ENCODE measurements at regions not wholly inside any gene's neighbourhood (a gene's known extent, or its start where the extent isn't known, plus 50 kb on each side); places are given as distances from the start of the nearest gene placed in this dataset.

GRCh38 chr19:31520633-31521032 is 171.4 kb upstream of the TSHZ3 start:
- Histone ChIP-seq H3K4me2 (ENCODE audit: control insufficient read depth, extremely low read depth, insufficient read depth, low read depth, low read length) (no peak overlapping the region), H4K20me1 (ENCODE audit: control insufficient read depth, extremely low read depth, insufficient read depth, low read length) (no peaks in the 10 kb centered on the region), H3K27ac (ENCODE audit: control insufficient read depth, insufficient read depth, low read length) (no peak overlapping the region), H3K36me3 (ENCODE audit: control insufficient read depth in 2 of 2, extremely low read depth in 1 of 2, insufficient read depth in 2 of 2, low read length in 2 of 2) (no peaks in the 10 kb centered on the region), H3K79me2 (ENCODE audit: control insufficient read depth, insufficient read depth, low read length) (no peaks in the 10 kb centered on the region), H3K4me1 (ENCODE audit: control insufficient read depth, extremely low read depth, insufficient read depth, low read length) (no peaks in the 10 kb centered on the region), H2AFZ (ENCODE audit: control insufficient read depth, low read length) (no peak overlapping the region), H3K4me3 (ENCODE audit: control insufficient read depth in 2 of 3, extremely low read depth in 1 of 3, insufficient read depth in 2 of 3, low read depth in 1 of 3, low read length in 3 of 3) (no peak overlapping the region), H3K27me3 (ENCODE audit: control insufficient read depth, extremely low read depth, insufficient read depth, low read length) (no peaks in the 10 kb centered on the region), H3K9ac (ENCODE audit: control insufficient read depth, extremely low read depth, insufficient read depth, low read length) (no peak overlapping the region), H3K9me1 (ENCODE audit: control insufficient read depth, extremely low read depth, insufficient read depth, low read length) (no peaks in the 10 kb centered on the region), H3K9me3 (ENCODE audit: control insufficient read depth, low read depth, low read length) (no peaks in the 10 kb centered on the region)
- TF ChIP-seq CTCF (optimal IDR thresholded peaks at IDR 0.05 in 1 of 3, IDR thresholded peaks at IDR 0.05 in 1 of 3, conservative IDR thresholded peaks at IDR 0.05 in 1 of 3; ENCODE audit: extremely low read depth in 1 of 3, insufficient read depth in 2 of 3, low read length in 3 of 3) (no peak), EZH2 (IDR thresholded peaks at IDR 0.05; ENCODE audit: low read length) (no peak)
- FAIRE-seq: no peak
- dilution Hi-C loops (cut with MboI; ENCODE audit: extremely low pct_ligation_motif_present, low sequenced_read_pairs): no loop called here
- no peak for DNase-seq (ENCODE audit: low read depth, low spot score)

- Histone ChIP-seq H3K27ac (ENCODE audit: control insufficient read depth, insufficient read depth, low read length) (no peak overlapping the region), H3K9me1 (ENCODE audit: control insufficient read depth, extremely low read depth, insufficient read depth, low read length) (no peaks in the 10 kb centered on the region), H3K27me3 (ENCODE audit: control insufficient read depth, extremely low read depth, insufficient read depth, low read length) (no peaks in the 10 kb centered on the region), H3K4me3 (ENCODE audit: control insufficient read depth in 2 of 3, extremely low read depth in 1 of 3, insufficient read depth in 2 of 3, low read depth in 1 of 3, low read length in 3 of 3) (no peak overlapping the region), H2AFZ (ENCODE audit: control insufficient read depth, low read length) (no peak overlapping the region), H3K9ac (ENCODE audit: control insufficient read depth, extremely low read depth, insufficient read depth, low read length) (no peak overlapping the region), H3K4me1 (ENCODE audit: control insufficient read depth, extremely low read depth, insufficient read depth, low read length) (no peaks in the 10 kb centered on the region), H3K4me2 (ENCODE audit: control insufficient read depth, extremely low read depth, insufficient read depth, low read depth, low read length) (no peak overlapping the region), H3K79me2 (ENCODE audit: control insufficient read depth, insufficient read depth, low read length) (no peaks in the 10 kb centered on the region), H3K9me3 (ENCODE audit: control insufficient read depth, low read depth, low read length) (no peaks in the 10 kb centered on the region), H4K20me1 (ENCODE audit: control insufficient read depth, extremely low read depth, insufficient read depth, low read length) (no peaks in the 10 kb centered on the region), H3K36me3 (ENCODE audit: control insufficient read depth in 2 of 2, extremely low read depth in 1 of 2, insufficient read depth in 2 of 2, low read length in 2 of 2) (no peaks in the 10 kb centered on the region)
- dilution Hi-C loops (cut with MboI; ENCODE audit: extremely low pct_ligation_motif_present, low sequenced_read_pairs): no loop called here
- FAIRE-seq (no peak), DNase-seq (ENCODE audit: low read depth, low spot score) (no peak)
- TF ChIP-seq CTCF (optimal IDR thresholded peaks at IDR 0.05 in 1 of 3, IDR thresholded peaks at IDR 0.05 in 1 of 3, conservative IDR thresholded peaks at IDR 0.05 in 1 of 3; ENCODE audit: extremely low read depth in 1 of 3, insufficient read depth in 2 of 3, low read length in 3 of 3) (no peak), EZH2 (IDR thresholded peaks at IDR 0.05; ENCODE audit: low read length) (no peak)
Observed at GRCh38 chr19:31525610-31526147, 176.4 kb upstream of the TSHZ3 start.

Data from keratinocyte (primary cell).